ENCODE measurements at regions not wholly inside any gene's neighbourhood (a gene's known extent, or its start where the extent isn't known, plus 50 kb on each side); places are given as distances from the start of the nearest gene placed in this dataset.

DNA sequence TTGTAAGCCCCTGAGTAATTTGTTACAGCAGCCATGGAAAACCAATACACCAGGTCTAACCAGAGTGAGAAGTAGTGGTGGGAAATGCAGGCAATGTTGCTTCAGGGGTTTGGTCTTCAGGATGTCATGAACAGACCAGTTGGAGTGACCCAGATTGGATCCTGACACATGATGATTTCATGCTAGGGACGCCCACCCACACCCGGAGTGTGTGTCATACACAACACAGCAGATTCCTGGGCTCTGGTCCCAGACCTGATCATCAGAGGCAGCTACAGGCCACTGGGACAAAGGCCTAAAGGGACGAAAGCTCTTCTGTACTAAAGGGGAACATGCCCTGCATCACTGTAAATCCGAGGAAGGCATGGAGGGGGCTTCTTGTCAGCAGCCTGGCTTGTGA lies 194.2 kb downstream of the NSG2 start (continued):
- no peak for TF ChIP-seq HSF1 (IDR thresholded peaks at IDR 0.05; ENCODE audit: low read depth, low read length)
- TF ChIP-seq RUNX3 (IDR thresholded peaks at IDR 0.05; ENCODE audit: low read length): no peak
- no peak for TF ChIP-seq SIX5 (IDR thresholded peaks at IDR 0.05; ENCODE audit: low read depth, low read length, severe bottlenecking)
- TF ChIP-seq CREB1 (IDR thresholded peaks at IDR 0.05; ENCODE audit: low read depth): no peak
- TF ChIP-seq GATAD2B (conservative IDR thresholded peaks at IDR 0.05; ENCODE audit: low read depth): no peak

- no peak overlapping the region for H3K9ac ChIP-seq (ENCODE audit: control insufficient read depth, insufficient read depth, low read length)
- H2AFZ ChIP-seq (ENCODE audit: control insufficient read depth, low read depth, low read length): no peak overlapping the region
- no peaks in the 10 kb centered on the region; a peak in 1 of 4 replicates for H3K27me3 ChIP-seq (replicated peaks in 1 of 2; ENCODE audit: control insufficient read depth in 2 of 2, insufficient read depth in 2 of 2, low read length in 1 of 2)
- ChIA-PET POLR2A (no interaction called here), CTCF (no interaction called here), RAD21 (ENCODE audit: unreplicated experiment) (no interaction called here), SMC1A (ENCODE audit: uncharacterized antibody, unreplicated experiment) (interaction anchor here (0.8 to 1.5 kb wide), 2 partner anchors 9 to 29 kb away, joined by 3 to 4 read pairs; no protein-coding TSS in a partner anchor)
- in situ Hi-C loops (cut with MboI): no loop called here
- intact Hi-C loops (cut with micrococcal nuclease; ENCODE audit: unreplicated experiment): no loop called here
- DNase-seq (ENCODE audit: low read depth, low spot score) (no peak), FAIRE-seq (no peak), ATAC-seq (no peak)
- H3K9me3 ChIP-seq (replicated peaks; ENCODE audit: control insufficient read depth, insufficient read depth, low read length): no peaks in the 10 kb centered on the region; the same call in 2 of the 3 replicates
- H3K79me2 ChIP-seq (ENCODE audit: control insufficient read depth, insufficient read depth, low read length): no peaks in the 10 kb centered on the region
- 28% methylated on average over 3 of the region's 3 CpGs for WGBS (ENCODE audit: insufficient coverage, insufficient replicate concordance, low lambda C conversion rate, missing lambda C conversion rate)
- no peak overlapping the region for H3K4me2 ChIP-seq (ENCODE audit: control insufficient read depth, insufficient read depth)
- no peaks in the 10 kb centered on the region for H3K4me1 ChIP-seq (ENCODE audit: control insufficient read depth, insufficient read depth, low read length)
- H4K20me1 ChIP-seq (ENCODE audit: control insufficient read depth, insufficient read depth): no peaks in the 10 kb centered on the region
- H3K27ac ChIP-seq (ENCODE audit: control insufficient read depth, insufficient read depth): no peak overlapping the region
- no peak overlapping the region for H3K4me3 ChIP-seq
- H3K36me3 ChIP-seq (ENCODE audit: control insufficient read depth in 2 of 2, insufficient read depth in 2 of 2, low read length in 1 of 2): no peaks in the 10 kb centered on the region
- no TSS peak for BruUV-seq (replicated peaks)
- TF ChIP-seq MYC (IDR thresholded peaks at IDR 0.05; ENCODE audit: insufficient read depth, insufficient read length, insufficient replicate concordance, low read length, severe bottlenecking) (no peak), ZBTB40 (IDR thresholded peaks at IDR 0.05; ENCODE audit: borderline replicate concordance) (no peak), FOXK2 (IDR thresholded peaks at IDR 0.05) (no peak), TBL1XR1 (IDR thresholded peaks at IDR 0.05; ENCODE audit: low read depth, low read length) (no peak), E2F8 (IDR thresholded peaks at IDR 0.05; ENCODE audit: low read depth, partially characterized antibody) (no peak), ZBED1 (IDR thresholded peaks at IDR 0.05; ENCODE audit: borderline replicate concordance) (no peak)
- TF ChIP-seq, protein P1, sequence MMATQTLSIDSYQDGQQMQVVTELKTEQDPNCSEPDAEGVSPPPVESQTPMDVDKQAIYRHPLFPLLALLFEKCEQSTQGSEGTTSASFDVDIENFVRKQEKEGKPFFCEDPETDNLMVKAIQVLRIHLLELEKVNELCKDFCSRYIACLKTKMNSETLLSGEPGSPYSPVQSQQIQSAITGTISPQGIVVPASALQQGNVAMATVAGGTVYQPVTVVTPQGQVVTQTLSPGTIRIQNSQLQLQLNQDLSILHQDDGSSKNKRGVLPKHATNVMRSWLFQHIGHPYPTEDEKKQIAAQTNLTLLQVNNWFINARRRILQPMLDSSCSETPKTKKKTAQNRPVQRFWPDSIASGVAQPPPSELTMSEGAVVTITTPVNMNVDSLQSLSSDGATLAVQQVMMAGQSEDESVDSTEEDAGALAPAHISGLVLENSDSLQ (IDR thresholded peaks at IDR 0.05): no peak
Measured at GRCh38 chr5:174242573-174242972, 197.1 kb downstream of the NSG2 start.

Measured in GM12878 (cell line).